Kidney (tissue), 13 donors: ENCODE measurements at regions not wholly inside any gene's neighbourhood (a gene's known extent, or its start where the extent isn't known, plus 50 kb on each side); places are given as distances from the start of the nearest gene placed in this dataset.
"Not testable (repeated sequence)": the region's sequence is repeated elsewhere in the genome, so short reads cannot be mapped to it uniquely, and the experiment has no call there.

Experiments
- DNase-seq, 5 donors: peaks; one replicate each; pipeline ENCODE4 v3.0.0-alpha.2; 2013 to 2020
- FAIRE-seq: peaks from 2 replicates; lab custom pipeline; 2012; peaks lifted over from hg19 to GRCh38; lab: Jason Lieb, UNC
- H3K27ac ChIP-seq, 2 donors: one replicate each; pipeline ENCODE4 v1.7.0; 2013; ENCODE audit warnings: low read depth in 2 of 2, low read length in 2 of 2, inconsistent platforms in 1 of 2
- H3K27me3 ChIP-seq: one replicate; pipeline ENCODE4 v1.7.1; 2013; ENCODE audit warnings: low read length, inconsistent platforms; ENCODE audit not compliant: control insufficient read depth, insufficient read depth
- H3K36me3 ChIP-seq, 3 donors: one replicate each; pipeline versions ENCODE4 v1.7.0 to v1.7.1; 2013; ENCODE audit warnings: low read length in 3 of 3, control low read depth in 1 of 3, inconsistent platforms in 1 of 3; ENCODE audit not compliant: insufficient read depth in 3 of 3, control insufficient read depth in 2 of 3
- H3K4me1 ChIP-seq, 3 donors: one replicate each; pipeline versions ENCODE4 v1.7.0 to v1.7.1; 2013; ENCODE audit warnings: low read length in 3 of 3, inconsistent platforms in 1 of 3, low read depth in 1 of 3; ENCODE audit not compliant: control insufficient read depth in 2 of 3, insufficient read depth in 2 of 3
- H3K4me3 ChIP-seq, 3 donors: one replicate each; pipeline versions ENCODE4 v1.7.0 to v1.8.1; 2013; ENCODE audit warnings: low read length in 3 of 3, control low read depth in 1 of 3, inconsistent platforms in 1 of 3
- H3K9ac ChIP-seq, 3 donors: one replicate each; pipeline versions ENCODE4 v1.7.0 to v1.7.1; 2013; ENCODE audit warnings: low read length in 3 of 3, control low read depth in 1 of 3, inconsistent platforms in 1 of 3
- H3K9me3 ChIP-seq, 3 donors: one replicate each; pipeline versions ENCODE4 v1.7.0 to v1.7.1; 2013; ENCODE audit warnings: low read length in 3 of 3, control low read depth in 1 of 3, inconsistent platforms in 1 of 3; ENCODE audit not compliant: control insufficient read depth in 2 of 3, insufficient read depth in 1 of 3
- CTCF ChIP-seq: IDR thresholded peaks from 3 replicates; pipeline ENCODE4 v1.5.1; 2012; ENCODE audit warnings: mild to moderate bottlenecking, moderate library complexity, borderline replicate concordance; ENCODE audit not compliant: insufficient read depth; ENCODE audit errors: extremely low read depth
- intact Hi-C: fragments of 100-400 bp; cut with DNase I; formaldehyde crosslinking; loops from one replicate; pipeline ENCODE4 v1.11.1; 2022
- donor health status: control.
- donor health status: control.
- donor health status: control.
- donor health status: control.
- donor health status: control.
- donor health status: DM: yes; HTN: yes; CAD: no.
- donor health status: Normal renal cell carcinoma (clear cell type).

GRCh38 chr16:46519063-46519462 is 102.1 kb downstream of the SHCBP1 start:
- Histone ChIP-seq H3K27me3 (no peaks in the 10 kb centered on the region), H3K4me1 (no peaks in the 10 kb centered on the region), H3K9me3 (peaks cover 0 to 5% (median 0%) of the 10 kb centered on the region in 3 donors), H3K36me3 (no peaks in the 10 kb centered on the region), H3K4me3 (no peak overlapping the region), H3K9ac (no peak overlapping the region), H3K27ac (no peak overlapping the region)
- TF ChIP-seq CTCF = no peak
- intact Hi-C loops = no loop called here
- no peak for DNase-seq
- peak; percentile 21 for FAIRE-seq

GRCh38 chr16:46496701-46497100 is 124.5 kb downstream of the SHCBP1 start:
- Histone ChIP-seq H3K36me3 (no peaks in the 10 kb centered on the region), H3K9me3 (no peaks in the 10 kb centered on the region), H3K9ac (no peak overlapping the region), H3K27me3 (no peaks in the 10 kb centered on the region), H3K27ac (no peak overlapping the region), H3K4me1 (no peaks in the 10 kb centered on the region), H3K4me3 (no peak overlapping the region)
- FAIRE-seq = no peak
- DNase-seq = no peak
- no peak for TF ChIP-seq CTCF
- intact Hi-C loops = no loop called here

- FAIRE-seq (no peak), DNase-seq (no peak)
- Histone ChIP-seq H3K9me3 (peaks cover 0 to 3% (median 0%) of the 10 kb centered on the region in 3 donors), H3K27me3 (no peaks in the 10 kb centered on the region), H3K9ac (no peak overlapping the region), H3K27ac (no peak overlapping the region), H3K36me3 (no peaks in the 10 kb centered on the region), H3K4me1 (no peaks in the 10 kb centered on the region), H3K4me3 (no peak overlapping the region)
- intact Hi-C loops = no loop called here
- TF ChIP-seq CTCF = no peak
These were observed 138.3 kb downstream of the SHCBP1 start for GRCh38 chr16:46482895-46483294.

GRCh38 chr16:46466239-46466638 is 154.9 kb downstream of the SHCBP1 start:
- no peak for DNase-seq
- H3K4me3 ChIP-seq = no peak overlapping the region
- H3K36me3 ChIP-seq = no peaks in the 10 kb centered on the region
- H3K9ac ChIP-seq = no peak overlapping the region
- intact Hi-C loops = no loop called here
- FAIRE-seq = no peak
- H3K27me3 ChIP-seq = no peaks in the 10 kb centered on the region
- H3K27ac ChIP-seq = no peak overlapping the region
- no peak for TF ChIP-seq CTCF
- peaks cover 5 to 35% (median 5%) of the 10 kb centered on the region in 3 donors for H3K9me3 ChIP-seq
- H3K4me1 ChIP-seq = no peaks in the 10 kb centered on the region

- intact Hi-C loops, H3K9me3 ChIP-seq, DNase-seq, H3K27me3 ChIP-seq, FAIRE-seq, H3K9ac ChIP-seq, H3K4me1 ChIP-seq, H3K27ac ChIP-seq, H3K4me3 ChIP-seq, H3K36me3 ChIP-seq: not testable (repeated sequence)
These were observed 166.4 kb downstream of the SHCBP1 start for GRCh38 chr16:46454801-46455200.
